NB4 (cell line): ENCODE measurements at regions not wholly inside any gene's neighbourhood (a gene's known extent, or its start where the extent isn't known, plus 50 kb on each side); places are given as distances from the start of the nearest gene placed in this dataset.

Source experiments
- POLR2A ChIP-seq: IDR thresholded peaks from 2 replicates; pipeline ENCODE4 v1.6.1; 2011; ENCODE audit warnings: mild to moderate bottlenecking; ENCODE audit not compliant: insufficient read length; ENCODE audit errors: extremely low read depth
- TF ChIP-seq, protein P1 (sequence below): IDR thresholded peaks from one replicate; pipeline ENCODE4 v1.5.1; 2012; ENCODE audit warnings: low read depth, low read length
- TF ChIP-seq, protein P2 (sequence below): IDR thresholded peaks from 2 replicates; pipeline ENCODE4 v1.6.1; 2011; ENCODE audit warnings: low read depth, low read length

DNA sequence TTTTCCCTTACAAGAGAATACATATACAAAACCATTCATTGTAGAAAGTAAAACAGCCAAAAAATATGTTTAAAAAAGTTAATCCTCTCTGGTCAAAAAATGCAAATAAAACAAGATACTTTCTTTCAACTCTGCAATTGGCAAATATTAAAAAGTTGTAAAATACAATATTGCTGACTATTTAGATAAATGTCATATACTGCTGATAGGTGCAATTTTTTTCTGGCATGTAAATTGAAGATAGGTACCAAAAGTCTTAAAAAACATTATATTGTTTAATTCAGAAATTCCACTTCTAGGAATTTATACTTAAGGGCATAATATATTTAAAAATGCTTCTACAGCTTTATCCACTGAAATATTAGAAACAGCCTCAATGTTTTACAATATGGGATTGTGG lies 66.4 kb upstream of the TLL1 start:
- TF ChIP-seq, protein P1, sequence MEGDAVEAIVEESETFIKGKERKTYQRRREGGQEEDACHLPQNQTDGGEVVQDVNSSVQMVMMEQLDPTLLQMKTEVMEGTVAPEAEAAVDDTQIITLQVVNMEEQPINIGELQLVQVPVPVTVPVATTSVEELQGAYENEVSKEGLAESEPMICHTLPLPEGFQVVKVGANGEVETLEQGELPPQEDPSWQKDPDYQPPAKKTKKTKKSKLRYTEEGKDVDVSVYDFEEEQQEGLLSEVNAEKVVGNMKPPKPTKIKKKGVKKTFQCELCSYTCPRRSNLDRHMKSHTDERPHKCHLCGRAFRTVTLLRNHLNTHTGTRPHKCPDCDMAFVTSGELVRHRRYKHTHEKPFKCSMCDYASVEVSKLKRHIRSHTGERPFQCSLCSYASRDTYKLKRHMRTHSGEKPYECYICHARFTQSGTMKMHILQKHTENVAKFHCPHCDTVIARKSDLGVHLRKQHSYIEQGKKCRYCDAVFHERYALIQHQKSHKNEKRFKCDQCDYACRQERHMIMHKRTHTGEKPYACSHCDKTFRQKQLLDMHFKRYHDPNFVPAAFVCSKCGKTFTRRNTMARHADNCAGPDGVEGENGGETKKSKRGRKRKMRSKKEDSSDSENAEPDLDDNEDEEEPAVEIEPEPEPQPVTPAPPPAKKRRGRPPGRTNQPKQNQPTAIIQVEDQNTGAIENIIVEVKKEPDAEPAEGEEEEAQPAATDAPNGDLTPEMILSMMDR, result no peak
- TF ChIP-seq, protein P2, sequence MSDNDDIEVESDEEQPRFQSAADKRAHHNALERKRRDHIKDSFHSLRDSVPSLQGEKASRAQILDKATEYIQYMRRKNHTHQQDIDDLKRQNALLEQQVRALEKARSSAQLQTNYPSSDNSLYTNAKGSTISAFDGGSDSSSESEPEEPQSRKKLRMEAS, result no peak
- TF ChIP-seq POLR2A, result no peak
